Smooth muscle cell (in vitro differentiated cells): ENCODE measurements at regions not wholly inside any gene's neighbourhood (a gene's known extent, or its start where the extent isn't known, plus 50 kb on each side); places are given as distances from the start of the nearest gene placed in this dataset.
"Not testable (repeated sequence)": the region's sequence is repeated elsewhere in the genome, so short reads cannot be mapped to it uniquely, and the experiment has no call there.

Source experiments
- DNase-seq: peaks from one replicate; lab custom pipeline; 2025; ENCODE audit not compliant: unreplicated experiment; lab: John Stamatoyannopoulos, UW
- H2AFZ ChIP-seq: fragments of 200-600 bp; sonication (generic); 2 replicates; pipeline ENCODE4 v1.6.0; 2016; ENCODE audit warnings: antibody characterized with exemption, low read depth, mild to moderate bottlenecking
- H3F3A ChIP-seq: fragments of 200-600 bp; sonication (generic); 2 replicates; pipeline ENCODE4 v1.6.0; 2017; ENCODE audit warnings: antibody characterized with exemption, low read depth
- H3K27ac ChIP-seq: fragments of 200-600 bp; sonication (generic); 2 replicates; pipeline ENCODE4 v1.5.1; 2016; ENCODE audit warnings: low read depth, mild to moderate bottlenecking
- H3K27me3 ChIP-seq: fragments of 200-600 bp; sonication (generic); 2 replicates; pipeline ENCODE4 v1.6.1; 2016; ENCODE audit warnings: low read depth, mild to moderate bottlenecking
- H3K36me3 ChIP-seq: fragments of 200-600 bp; sonication (generic); 2 replicates; pipeline ENCODE4 v1.5.1; 2016; ENCODE audit warnings: low read depth
- H3K4me1 ChIP-seq: fragments of 200-600 bp; sonication (generic); 2 replicates; pipeline ENCODE4 v1.5.1; 2016; ENCODE audit warnings: low read depth
- H3K4me2 ChIP-seq: fragments of 200-600 bp; sonication (generic); 2 replicates; pipeline ENCODE4 v1.6.0; 2016; ENCODE audit warnings: mild to moderate bottlenecking
- H3K4me3 ChIP-seq: fragments of 200-600 bp; sonication (generic); 2 replicates; pipeline ENCODE4 v1.5.1; 2016; ENCODE audit warnings: mild to moderate bottlenecking
- H3K79me2 ChIP-seq: fragments of 200-600 bp; sonication (generic); 2 replicates; pipeline ENCODE4 v1.6.0; 2016; ENCODE audit warnings: low read depth, mild to moderate bottlenecking
- H3K9ac ChIP-seq: fragments of 200-600 bp; sonication (generic); 2 replicates; pipeline ENCODE4 v1.6.0; 2016; ENCODE audit warnings: low read depth
- H3K9me3 ChIP-seq: fragments of 200-600 bp; sonication (generic); replicated peaks from 2 replicates; pipeline ENCODE4 v1.5.1; 2016; ENCODE audit warnings: low read depth
- H4K20me1 ChIP-seq: fragments of 200-600 bp; sonication (generic); 2 replicates; pipeline ENCODE4 v1.6.0; 2016; ENCODE audit warnings: low read depth
- WGBS: methylation state at CpG from one replicate; pipeline ENCODE4 v1.1.7; 2016; ENCODE audit warnings: low lambda C conversion rate; 5-methylcytosine and 5-hydroxymethylcytosine counted together
- TF ChIP-seq, protein P1 (sequence below): fragments of 200-600 bp; sonication (generic); IDR thresholded peaks from 2 replicates; pipeline ENCODE4 v1.5.1; 2017; ENCODE audit warnings: borderline replicate concordance, mild to moderate bottlenecking, antibody characterized with exemption; ENCODE audit not compliant: insufficient read depth, poor library complexity, severe bottlenecking

DNA sequence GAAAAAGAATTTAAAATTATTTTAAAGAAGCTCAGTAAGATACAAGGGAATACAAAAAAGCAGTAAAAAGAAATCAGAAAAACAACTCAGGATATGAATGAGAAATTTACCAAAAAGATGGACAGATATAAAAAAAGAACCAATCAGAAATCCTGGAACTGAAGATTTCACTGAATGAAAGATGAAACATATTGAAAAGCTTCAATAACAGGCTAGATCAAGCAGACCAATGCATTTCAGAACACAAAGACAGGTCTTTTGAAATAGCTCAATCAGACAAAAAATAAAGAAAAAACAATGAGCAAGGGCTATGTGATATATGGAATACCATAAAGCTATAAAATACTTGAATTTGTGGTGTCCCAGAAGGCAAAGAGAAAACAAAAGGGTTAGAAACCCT, 322.6 kb upstream of the POU5F2 start:
- H3K36me3 ChIP-seq: no peaks in the 10 kb centered on the region
- no peak overlapping the region for H3K4me3 ChIP-seq
- TF ChIP-seq, protein P1, sequence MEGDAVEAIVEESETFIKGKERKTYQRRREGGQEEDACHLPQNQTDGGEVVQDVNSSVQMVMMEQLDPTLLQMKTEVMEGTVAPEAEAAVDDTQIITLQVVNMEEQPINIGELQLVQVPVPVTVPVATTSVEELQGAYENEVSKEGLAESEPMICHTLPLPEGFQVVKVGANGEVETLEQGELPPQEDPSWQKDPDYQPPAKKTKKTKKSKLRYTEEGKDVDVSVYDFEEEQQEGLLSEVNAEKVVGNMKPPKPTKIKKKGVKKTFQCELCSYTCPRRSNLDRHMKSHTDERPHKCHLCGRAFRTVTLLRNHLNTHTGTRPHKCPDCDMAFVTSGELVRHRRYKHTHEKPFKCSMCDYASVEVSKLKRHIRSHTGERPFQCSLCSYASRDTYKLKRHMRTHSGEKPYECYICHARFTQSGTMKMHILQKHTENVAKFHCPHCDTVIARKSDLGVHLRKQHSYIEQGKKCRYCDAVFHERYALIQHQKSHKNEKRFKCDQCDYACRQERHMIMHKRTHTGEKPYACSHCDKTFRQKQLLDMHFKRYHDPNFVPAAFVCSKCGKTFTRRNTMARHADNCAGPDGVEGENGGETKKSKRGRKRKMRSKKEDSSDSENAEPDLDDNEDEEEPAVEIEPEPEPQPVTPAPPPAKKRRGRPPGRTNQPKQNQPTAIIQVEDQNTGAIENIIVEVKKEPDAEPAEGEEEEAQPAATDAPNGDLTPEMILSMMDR: no peak
- no peak for DNase-seq
- H3K27me3 ChIP-seq: no peaks in the 10 kb centered on the region
- H4K20me1 ChIP-seq: no peaks in the 10 kb centered on the region
- H3K27ac ChIP-seq: no peak overlapping the region
- peaks cover 3% of the 10 kb centered on the region for H3K9me3 ChIP-seq
- H3K79me2 ChIP-seq: peaks cover 39% of the 10 kb centered on the region
- H3F3A ChIP-seq: no peaks in the 10 kb centered on the region
- H3K4me2 ChIP-seq: no peak overlapping the region
- no peak overlapping the region for H2AFZ ChIP-seq
- H3K9ac ChIP-seq: no peak overlapping the region
- H3K4me1 ChIP-seq: no peaks in the 10 kb centered on the region

DNA sequence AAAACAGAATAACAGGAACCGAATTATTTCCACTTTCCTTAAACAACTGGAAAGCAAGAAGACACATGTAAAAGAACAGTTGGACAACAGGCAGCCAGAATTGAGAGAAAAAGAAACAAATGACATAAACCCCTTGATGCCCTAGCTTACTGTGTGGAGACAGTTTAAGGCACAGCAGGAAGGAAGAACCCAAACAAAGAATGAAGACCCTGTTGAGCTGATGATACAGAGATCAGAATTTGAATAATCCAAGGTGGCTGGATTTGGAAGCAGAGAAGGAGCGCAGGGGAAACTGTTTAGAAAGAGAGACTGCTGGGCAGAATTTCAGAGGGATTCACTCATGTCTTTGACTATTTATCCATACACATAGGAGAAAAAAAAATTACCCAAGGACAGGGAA, 316.3 kb upstream of the POU5F2 start:
- TF ChIP-seq, protein P1: no peak
- Histone ChIP-seq H3K27me3 (no peaks in the 10 kb centered on the region), H3K36me3 (no peaks in the 10 kb centered on the region), H3K9ac (no peak overlapping the region), H3F3A (no peaks in the 10 kb centered on the region), H3K27ac (no peak overlapping the region), H3K4me1 (peaks cover 13% of the 10 kb centered on the region), H3K9me3 (no peaks in the 10 kb centered on the region), H2AFZ (no peak overlapping the region), H3K4me3 (no peak overlapping the region), H3K79me2 (peaks cover 5% of the 10 kb centered on the region), H3K4me2 (no peak overlapping the region), H4K20me1 (peaks cover 10% of the 10 kb centered on the region)
- DNase-seq: no peak
- 91% methylated on average over 2 of the region's 2 CpGs for WGBS

DNA sequence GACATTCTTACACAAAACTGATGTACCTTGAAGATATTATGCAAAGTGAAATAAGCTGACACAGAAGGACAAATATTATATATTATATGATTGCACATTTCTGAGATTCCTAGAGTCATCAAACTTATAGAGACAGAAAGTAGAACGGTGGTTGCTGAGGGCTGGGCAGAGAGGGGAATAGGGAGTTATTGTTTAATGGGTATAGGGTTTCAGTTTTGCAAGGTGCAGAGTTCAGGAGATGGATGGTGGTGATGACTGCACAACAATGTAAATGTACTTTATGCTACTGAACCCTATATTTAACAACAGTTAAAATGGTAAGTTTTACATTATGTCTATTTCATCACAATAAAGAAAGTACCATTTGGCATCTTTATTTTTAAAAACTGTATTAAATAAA, 315.8 kb upstream of the POU5F2 start:
- no peaks in the 10 kb centered on the region for H3F3A ChIP-seq
- DNase-seq: no peak
- H3K4me2 ChIP-seq: no peak overlapping the region
- no peaks in the 10 kb centered on the region for H3K9me3 ChIP-seq
- H4K20me1 ChIP-seq: peaks cover 10% of the 10 kb centered on the region
- no peak overlapping the region for H3K4me3 ChIP-seq
- whole genome bisulfite sequencing: 86% methylated on average over 1 of the region's 1 CpG
- H2AFZ ChIP-seq: no peak overlapping the region
- no peaks in the 10 kb centered on the region for H3K27me3 ChIP-seq
- no peak overlapping the region for H3K27ac ChIP-seq
- no peak overlapping the region for H3K9ac ChIP-seq
- peaks cover 3% of the 10 kb centered on the region for H3K36me3 ChIP-seq
- H3K79me2 ChIP-seq: peaks cover 5% of the 10 kb centered on the region
- TF ChIP-seq, protein P1: no peak
- peaks cover 13% of the 10 kb centered on the region for H3K4me1 ChIP-seq

DNA sequence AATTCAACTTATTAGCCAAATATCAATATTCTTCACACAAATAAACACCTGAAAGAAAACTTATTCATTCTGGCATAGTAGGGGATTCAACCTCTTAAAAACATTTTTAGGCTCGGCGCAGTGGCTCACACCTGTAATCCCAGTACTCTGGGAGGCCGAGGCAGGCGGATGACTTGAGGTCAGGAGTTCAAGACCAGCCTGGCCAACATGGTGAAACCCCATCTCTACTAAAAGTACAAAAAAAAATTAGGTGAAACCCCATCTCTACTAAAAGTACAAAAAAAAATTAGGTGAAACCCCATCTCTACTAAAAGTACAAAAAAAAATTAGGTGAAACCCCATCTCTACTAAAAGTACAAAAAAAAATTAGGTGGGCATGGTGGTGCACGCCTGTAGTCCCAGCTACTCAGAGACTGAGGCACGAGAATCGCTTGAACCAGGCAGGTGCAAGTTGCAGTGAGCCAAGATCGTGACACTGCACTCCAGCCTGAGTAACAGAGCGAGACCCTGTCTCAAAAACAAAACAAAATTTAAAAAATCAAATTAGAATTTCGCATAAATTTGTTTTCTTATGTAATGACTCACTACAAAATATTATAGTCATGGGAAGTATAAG, 308.0 kb upstream of the POU5F2 start:
- H3K27me3 ChIP-seq, H4K20me1 ChIP-seq: not testable (repeated sequence)
- WGBS: 98% methylated on average over 10 of the region's 10 CpGs

More for the DNA sequence above, 308.0 kb upstream of the POU5F2 start:
- H2AFZ ChIP-seq, H3K4me1 ChIP-seq, H3K9ac ChIP-seq, H3F3A ChIP-seq, DNase-seq, H3K36me3 ChIP-seq, H3K4me3 ChIP-seq, H3K4me2 ChIP-seq, H3K9me3 ChIP-seq, H3K79me2 ChIP-seq, H3K27ac ChIP-seq: not testable (repeated sequence)
